ENCODE measurements at regions not wholly inside any gene's neighbourhood (a gene's known extent, or its start where the extent isn't known, plus 50 kb on each side); places are given as distances from the start of the nearest gene placed in this dataset.

DNA sequence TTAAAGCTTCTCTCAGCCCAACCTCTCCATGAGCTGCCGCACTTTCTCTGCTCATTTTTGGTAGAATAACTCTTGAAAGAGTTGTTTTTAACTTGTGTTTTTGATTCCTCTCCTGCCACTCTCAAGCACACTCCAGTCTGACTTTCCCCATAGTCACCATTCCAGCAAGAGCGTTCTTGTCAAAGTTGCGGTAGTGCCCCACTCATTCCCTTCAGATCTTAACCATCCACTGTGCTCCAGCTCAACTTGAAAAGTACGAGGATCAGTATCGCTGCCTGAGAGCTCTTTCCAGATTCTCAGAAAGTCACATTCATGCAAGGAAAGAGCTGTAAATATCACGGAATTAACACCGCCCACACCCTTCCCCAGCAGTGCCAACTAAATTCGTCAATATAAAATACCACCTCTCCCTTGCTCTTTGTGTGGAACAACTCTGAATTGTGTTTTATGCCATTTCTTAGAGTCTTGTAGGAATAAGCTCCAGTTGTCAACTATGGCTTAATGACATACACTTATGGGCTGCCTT lies 59.7 kb upstream of the IL15 start:
- H4K20me1 ChIP-seq (replicated peaks; ENCODE audit: control insufficient read depth, extremely low read depth, insufficient read depth, low read length), result no peaks in the 10 kb centered on the region
- FAIRE-seq (no peak), DNase-seq (ENCODE audit: low read depth, low spot score) (no peak)
- H2AFZ ChIP-seq (ENCODE audit: low read depth, low read length), result no peak overlapping the region
- no peaks in the 10 kb centered on the region for H3K79me2 ChIP-seq (ENCODE audit: control insufficient read depth, insufficient read depth, low read length)
- H3K27me3 ChIP-seq (ENCODE audit: control insufficient read depth in 2 of 2, insufficient read depth in 2 of 2, low read length in 2 of 2), result no peaks in the 10 kb centered on the region
- H3K27ac ChIP-seq (ENCODE audit: insufficient read depth, low read depth, low read length), result no peak overlapping the region
- intact Hi-C loops (cut with micrococcal nuclease), result no loop called here
- no peak overlapping the region for H3K4me3 ChIP-seq (replicated peaks in 1 of 3; ENCODE audit: insufficient read depth in 1 of 3, low read depth in 1 of 3, low read length in 3 of 3)
- H3K4me2 ChIP-seq (ENCODE audit: insufficient read depth, low read length), result no peak overlapping the region
- no peaks in the 10 kb centered on the region for H3K9me1 ChIP-seq (replicated peaks; ENCODE audit: control insufficient read depth, extremely low read depth, insufficient read depth, low read length)
- dilution Hi-C loops (cut with MboI; ENCODE audit: extremely low pct_ligation_motif_present, low sequenced_read_pairs), result no loop called here
- H3K9ac ChIP-seq (replicated peaks; ENCODE audit: extremely low read depth, insufficient read depth, low read length), result no peak overlapping the region
- no peaks in the 10 kb centered on the region for H3K4me1 ChIP-seq (ENCODE audit: control insufficient read depth, extremely low read depth, insufficient read depth, low read length)
- no TSS peak for BruUV-seq (replicated peaks)
- no peaks in the 10 kb centered on the region for H3K36me3 ChIP-seq (ENCODE audit: control insufficient read depth in 2 of 2, extremely low read depth in 1 of 2, insufficient read depth in 2 of 2, low read length in 2 of 2)
- TF ChIP-seq POLR2A (IDR thresholded peaks at IDR 0.05; ENCODE audit: low read depth, low read length) (no peak), GATA2 (IDR thresholded peaks at IDR 0.05; ENCODE audit: insufficient read depth, insufficient read length, low read depth, low read length) (no peak), JUN (IDR thresholded peaks at IDR 0.05; ENCODE audit: borderline replicate concordance, insufficient read depth, insufficient read length, low read depth) (no peak), FOS (IDR thresholded peaks at IDR 0.05; ENCODE audit: borderline replicate concordance, insufficient read depth, low read length) (no peak), POLR2AphosphoS5 (IDR thresholded peaks at IDR 0.05; ENCODE audit: insufficient read depth, low read depth, low read length) (no peak), MYC (IDR thresholded peaks at IDR 0.05; ENCODE audit: low read depth, low read length) (no peak), EZH2 (IDR thresholded peaks at IDR 0.05; ENCODE audit: borderline replicate concordance, low read depth, low read length, severe bottlenecking) (no peak)
- TF ChIP-seq, protein P1, sequence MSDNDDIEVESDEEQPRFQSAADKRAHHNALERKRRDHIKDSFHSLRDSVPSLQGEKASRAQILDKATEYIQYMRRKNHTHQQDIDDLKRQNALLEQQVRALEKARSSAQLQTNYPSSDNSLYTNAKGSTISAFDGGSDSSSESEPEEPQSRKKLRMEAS (IDR thresholded peaks at IDR 0.05; ENCODE audit: insufficient read depth, insufficient read length), result no peak
- TF ChIP-seq, protein P2, sequence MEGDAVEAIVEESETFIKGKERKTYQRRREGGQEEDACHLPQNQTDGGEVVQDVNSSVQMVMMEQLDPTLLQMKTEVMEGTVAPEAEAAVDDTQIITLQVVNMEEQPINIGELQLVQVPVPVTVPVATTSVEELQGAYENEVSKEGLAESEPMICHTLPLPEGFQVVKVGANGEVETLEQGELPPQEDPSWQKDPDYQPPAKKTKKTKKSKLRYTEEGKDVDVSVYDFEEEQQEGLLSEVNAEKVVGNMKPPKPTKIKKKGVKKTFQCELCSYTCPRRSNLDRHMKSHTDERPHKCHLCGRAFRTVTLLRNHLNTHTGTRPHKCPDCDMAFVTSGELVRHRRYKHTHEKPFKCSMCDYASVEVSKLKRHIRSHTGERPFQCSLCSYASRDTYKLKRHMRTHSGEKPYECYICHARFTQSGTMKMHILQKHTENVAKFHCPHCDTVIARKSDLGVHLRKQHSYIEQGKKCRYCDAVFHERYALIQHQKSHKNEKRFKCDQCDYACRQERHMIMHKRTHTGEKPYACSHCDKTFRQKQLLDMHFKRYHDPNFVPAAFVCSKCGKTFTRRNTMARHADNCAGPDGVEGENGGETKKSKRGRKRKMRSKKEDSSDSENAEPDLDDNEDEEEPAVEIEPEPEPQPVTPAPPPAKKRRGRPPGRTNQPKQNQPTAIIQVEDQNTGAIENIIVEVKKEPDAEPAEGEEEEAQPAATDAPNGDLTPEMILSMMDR (IDR thresholded peaks at IDR 0.05; ENCODE audit: extremely low read depth in 1 of 2, insufficient read depth in 1 of 2, low read depth in 1 of 2, low read length in 2 of 2), result no peak
- no peaks in the 10 kb centered on the region for H3K9me3 ChIP-seq (replicated peaks; ENCODE audit: control insufficient read depth, insufficient read depth, low read length)
- ChIA-PET POLR2A (no interaction called here), CTCF (no interaction called here)
